A549 (cell line): ENCODE measurements at regions not wholly inside any gene's neighbourhood (a gene's known extent, or its start where the extent isn't known, plus 50 kb on each side); places are given as distances from the start of the nearest gene placed in this dataset.

Source experiments
- CTCF ChIP-seq: fragments of >200 bp; sonication (Bioruptor Twin); formaldehyde crosslinking; IDR thresholded peaks from 3 replicates; pipeline ENCODE4 v1.5.1; 2016
- ELK1 ChIP-seq: fragments of 150-350 bp; IDR thresholded peaks from 2 replicates; pipeline ENCODE4 v1.6.1; 2014; ENCODE audit warnings: low read depth, mild to moderate bottlenecking, low read length
- EP300 ChIP-seq, 2 experiments: fragments of >200 bp; sonication (Bioruptor Twin); formaldehyde crosslinking; IDR thresholded peaks; 2 replicates in 1 of 2; 3 replicates in 1 of 2; pipeline ENCODE4 v1.6.1; 2016 to 2017
- FOSL2 ChIP-seq, 2 experiments: fragments of 450-650 bp in 1 of 2; fragments of >200 bp in 1 of 2; sonication (Bioruptor Twin) in 1 of 2; formaldehyde crosslinking; IDR thresholded peaks; 2 replicates each; pipeline versions ENCODE4 v1.5.0 to v1.6.1; 2016 to 2020; ENCODE audit warnings: mild to moderate bottlenecking in 1 of 2, moderate library complexity in 1 of 2
- HDAC2 ChIP-seq: fragments of 200-600 bp; sonication (generic); IDR thresholded peaks from 2 replicates; pipeline ENCODE4 v1.6.1; 2016
- MYC ChIP-seq: IDR thresholded peaks from 2 replicates; pipeline ENCODE4 v1.6.1; 2012; ENCODE audit warnings: mild to moderate bottlenecking, inconsistent platforms, low read length, improper control_type of control experiment, borderline replicate concordance
- PBX3 ChIP-seq: IDR thresholded peaks from 2 replicates; pipeline ENCODE4 v1.6.1; 2012
- RCOR1 ChIP-seq: fragments of 150-350 bp; IDR thresholded peaks from 2 replicates; pipeline ENCODE4 v1.6.1; 2014; ENCODE audit warnings: antibody characterized with exemption, low read length, low read depth
- REST ChIP-seq: fragments of 200-600 bp; sonication (generic); IDR thresholded peaks from 2 replicates; pipeline ENCODE4 v1.6.1; 2016; ENCODE audit warnings: antibody characterized with exemption, mild to moderate bottlenecking, moderate library complexity
- USF2 ChIP-seq: fragments of 450-650 bp; IDR thresholded peaks from 2 replicates; pipeline ENCODE4 v1.6.1; 2014; ENCODE audit warnings: antibody characterized with exemption

- TF ChIP-seq CTCF: no peak
- no peak for TF ChIP-seq PBX3
- no peak for TF ChIP-seq ELK1
- TF ChIP-seq USF2: no peak
- no peak for TF ChIP-seq EP300 (IDR thresholded peaks at IDR 0.05)
- no peak for TF ChIP-seq HDAC2
- TF ChIP-seq RCOR1: no peak
- TF ChIP-seq FOSL2 (IDR thresholded peaks at IDR 0.05): no peak
- TF ChIP-seq FOSL2 (CRISPR knock-in tag; IDR thresholded peaks at IDR 0.05): peak; percentile 79
- TF ChIP-seq REST: no peak
- TF ChIP-seq MYC: no peak
These were observed 482.7 kb upstream of the JARID2 start for GRCh38 chr6:14763139-14763538.
